HPDE6-E6E7 (cell line): ENCODE measurements at regions not wholly inside any gene's neighbourhood (a gene's known extent, or its start where the extent isn't known, plus 50 kb on each side); places are given as distances from the start of the nearest gene placed in this dataset.

Experiments
- DNase-seq: peaks from one replicate; pipeline ENCODE4 v3.0.0; 2011; ENCODE audit warnings: missing footprints; ENCODE audit errors: extremely low spot score

GRCh38 chr2:10985260-10985659 lies 73.5 kb downstream of the KCNF1 start:
- DNase-seq = no peak

- DNase-seq = no peak
These were observed 74.3 kb downstream of the KCNF1 start for GRCh38 chr2:10985901-10986535.

- no peak for DNase-seq
These were observed 75.7 kb downstream of the KCNF1 start for GRCh38 chr2:10987439-10987838.

GRCh38 chr2:10987861-10988260 lies 76.1 kb downstream of the KCNF1 start:
- DNase-seq = no peak

GRCh38 chr2:10989151-10989550 lies 77.4 kb downstream of the KCNF1 start:
- no peak for DNase-seq

GRCh38 chr2:10989782-10990181 lies 78.0 kb downstream of the KCNF1 start:
- DNase-seq = no peak

GRCh38 chr2:10990561-10991111 lies 78.9 kb downstream of the KCNF1 start:
- DNase-seq = no peak

- no peak for DNase-seq
These were observed 80.5 kb downstream of the KCNF1 start for GRCh38 chr2:10992023-10992791.

- DNase-seq = no peak
These were observed 81.3 kb downstream of the KCNF1 start for GRCh38 chr2:10993001-10993481.

GRCh38 chr2:10995366-10995970 lies 83.7 kb downstream of the KCNF1 start:
- DNase-seq = no peak

GRCh38 chr2:11004199-11004598 lies 92.5 kb downstream of the KCNF1 start:
- DNase-seq = peak; percentile 81

GRCh38 chr2:11005032-11005431 lies 93.3 kb downstream of the KCNF1 start:
- no peak for DNase-seq

- DNase-seq = no peak
These were observed 94.5 kb downstream of the KCNF1 start for GRCh38 chr2:11006191-11006590.

GRCh38 chr2:11007331-11008264 lies 95.9 kb downstream of the KCNF1 start:
- DNase-seq = no peak

GRCh38 chr2:11008773-11009172 lies 97.0 kb downstream of the KCNF1 start:
- DNase-seq = no peak

- no peak for DNase-seq
These were observed 97.4 kb downstream of the KCNF1 start for GRCh38 chr2:11009176-11009575.

GRCh38 chr2:11009891-11010290 lies 98.2 kb downstream of the KCNF1 start:
- no peak for DNase-seq

GRCh38 chr2:11011359-11011758 lies 99.6 kb downstream of the KCNF1 start:
- no peak for DNase-seq

- no peak for DNase-seq
These were observed 100.5 kb downstream of the KCNF1 start for GRCh38 chr2:11012131-11012693.

- DNase-seq = no peak
These were observed 101.5 kb downstream of the KCNF1 start for GRCh38 chr2:11013196-11013595.

- no peak for DNase-seq
These were observed 102.3 kb downstream of the KCNF1 start for GRCh38 chr2:11014026-11014425.
